OCI-LY7 (cell line): ENCODE measurements at regions not wholly inside any gene's neighbourhood (a gene's known extent, or its start where the extent isn't known, plus 50 kb on each side); places are given as distances from the start of the nearest gene placed in this dataset.

Experiments used
- BruUV-seq: library from RNA; stranded (reverse); fragments of 400-500 nt; replicated peaks from 2 replicates; lab custom pipeline; 2021; lab: Mats Ljungman, UMichigan
- CTCF ChIA-PET: fragments of 300-600 bp; sonication (Branson Sonifier 250); formaldehyde crosslinking; loops from one replicate; lab custom pipeline; 2022; ENCODE audit warnings: antibody characterized with exemption; ENCODE audit not compliant: unreplicated experiment; lab: Charles Lee
- POLR2A ChIA-PET: fragments of 300-600 bp; sonication (Branson Sonifier 250); formaldehyde crosslinking; loops from one replicate; lab custom pipeline; 2022; ENCODE audit warnings: antibody characterized with exemption; lab: Charles Lee
- DNase-seq: peaks from one replicate; pipeline ENCODE4 v3.0.0-alpha.2; 2015; ENCODE audit warnings: low spot score
- H2AFZ ChIP-seq: fragments of 200-600 bp; sonication (generic), shearing (Covaris generic); 2 replicates; pipeline ENCODE4 v1.6.1; 2014; ENCODE audit warnings: mild to moderate bottlenecking, antibody characterized with exemption, low read length, moderate library complexity
- H3K27ac ChIP-seq: fragments of 200-600 bp; sonication (generic); 2 replicates; pipeline ENCODE4 v1.5.1; 2014; ENCODE audit warnings: mixed run types, low read depth, mild to moderate bottlenecking, moderate library complexity, low read length, inconsistent platforms; ENCODE audit not compliant: poor library complexity, severe bottlenecking
- H3K36me3 ChIP-seq: fragments of 200-600 bp; sonication (generic); 2 replicates; pipeline ENCODE4 v1.6.1; 2014; ENCODE audit warnings: mild to moderate bottlenecking, antibody characterized with exemption, low read length, moderate library complexity, mixed read lengths; ENCODE audit not compliant: insufficient read depth
- H3K4me1 ChIP-seq: fragments of 200-600 bp; sonication (generic); 2 replicates; pipeline ENCODE4 v1.5.1; 2014; ENCODE audit warnings: mild to moderate bottlenecking, low read length; ENCODE audit not compliant: insufficient read depth, poor library complexity, severe bottlenecking
- H3K4me2 ChIP-seq: fragments of 200-600 bp; sonication (generic); 2 replicates; pipeline ENCODE4 v1.6.1; 2014; ENCODE audit warnings: mild to moderate bottlenecking, low read length
- H3K4me3 ChIP-seq: fragments of 200-600 bp; sonication (generic); 2 replicates; pipeline ENCODE4 v1.5.1; 2014; ENCODE audit warnings: mild to moderate bottlenecking, low read depth, low read length; ENCODE audit not compliant: poor library complexity, severe bottlenecking
- H3K79me2 ChIP-seq: fragments of 200-600 bp; sonication (generic); 2 replicates; pipeline ENCODE4 v1.6.1; 2016; ENCODE audit warnings: low read depth, mild to moderate bottlenecking, low read length, moderate library complexity, mixed read lengths; ENCODE audit not compliant: insufficient read depth
- H3K9me2 ChIP-seq: fragments of 200-600 bp; sonication (generic); 2 replicates; pipeline ENCODE4 v1.6.1; 2016; ENCODE audit warnings: mild to moderate bottlenecking, low read length, mixed read lengths; ENCODE audit not compliant: insufficient read depth
- H3K9me3 ChIP-seq: fragments of 200-600 bp; sonication (generic); 2 replicates; pipeline ENCODE4 v1.6.1; 2014; ENCODE audit warnings: mild to moderate bottlenecking, mixed run types, low read length, mixed read lengths
- H4K20me1 ChIP-seq: fragments of 200-600 bp; sonication (generic); 2 replicates; pipeline ENCODE4 v1.6.1; 2014; ENCODE audit warnings: mild to moderate bottlenecking, antibody characterized with exemption, low read length, moderate library complexity, mixed read lengths; ENCODE audit not compliant: insufficient read depth
- CTCF ChIP-seq: fragments of 200-600 bp; sonication (generic); conservative IDR thresholded peaks from 2 replicates; pipeline ENCODE4 v1.5.1; 2014; ENCODE audit warnings: mild to moderate bottlenecking, antibody characterized with exemption, low read length, moderate library complexity, mixed read lengths
- EZH2phosphoT487 ChIP-seq: fragments of 200-600 bp; sonication (generic); IDR thresholded peaks from 2 replicates; pipeline ENCODE4 v1.6.1; 2018; ENCODE audit warnings: low read depth, borderline replicate concordance, mild to moderate bottlenecking, mixed run types, antibody characterized with exemption, low read length, moderate library complexity, mixed read lengths
- intact Hi-C: fragments of 100-400 bp; cut with micrococcal nuclease; formaldehyde crosslinking; loops from one replicate; pipeline ENCODE4 v1.10.0; 2022; ENCODE audit not compliant: unreplicated experiment

GRCh38 chr3:127110982-127111693, 81.8 kb upstream of the PRR23E start:
- no peaks in the 10 kb centered on the region for H3K4me1 ChIP-seq
- H3K27ac ChIP-seq, result no peak overlapping the region
- H3K36me3 ChIP-seq, result no peaks in the 10 kb centered on the region
- no peak for DNase-seq
- H2AFZ ChIP-seq, result no peak overlapping the region
- no peaks in the 10 kb centered on the region for H4K20me1 ChIP-seq
- POLR2A ChIA-PET, result interaction anchor here (0.6 kb wide), 1 partner anchor 491 kb away, joined by 8 read pairs; no protein-coding TSS in a partner anchor
- no peaks in the 10 kb centered on the region for H3K9me2 ChIP-seq
- H3K4me3 ChIP-seq, result no peak overlapping the region
- TF ChIP-seq EZH2phosphoT487 (no peak), CTCF (no peak)
- BruUV-seq, result no TSS peak
- H3K79me2 ChIP-seq, result no peaks in the 10 kb centered on the region
- CTCF ChIA-PET, result no interaction called here
- H3K4me2 ChIP-seq, result no peak overlapping the region
- peaks cover 16% of the 10 kb centered on the region; the same call in 1 of the 2 replicates for H3K9me3 ChIP-seq
- intact Hi-C loops, result no loop called here

DNA sequence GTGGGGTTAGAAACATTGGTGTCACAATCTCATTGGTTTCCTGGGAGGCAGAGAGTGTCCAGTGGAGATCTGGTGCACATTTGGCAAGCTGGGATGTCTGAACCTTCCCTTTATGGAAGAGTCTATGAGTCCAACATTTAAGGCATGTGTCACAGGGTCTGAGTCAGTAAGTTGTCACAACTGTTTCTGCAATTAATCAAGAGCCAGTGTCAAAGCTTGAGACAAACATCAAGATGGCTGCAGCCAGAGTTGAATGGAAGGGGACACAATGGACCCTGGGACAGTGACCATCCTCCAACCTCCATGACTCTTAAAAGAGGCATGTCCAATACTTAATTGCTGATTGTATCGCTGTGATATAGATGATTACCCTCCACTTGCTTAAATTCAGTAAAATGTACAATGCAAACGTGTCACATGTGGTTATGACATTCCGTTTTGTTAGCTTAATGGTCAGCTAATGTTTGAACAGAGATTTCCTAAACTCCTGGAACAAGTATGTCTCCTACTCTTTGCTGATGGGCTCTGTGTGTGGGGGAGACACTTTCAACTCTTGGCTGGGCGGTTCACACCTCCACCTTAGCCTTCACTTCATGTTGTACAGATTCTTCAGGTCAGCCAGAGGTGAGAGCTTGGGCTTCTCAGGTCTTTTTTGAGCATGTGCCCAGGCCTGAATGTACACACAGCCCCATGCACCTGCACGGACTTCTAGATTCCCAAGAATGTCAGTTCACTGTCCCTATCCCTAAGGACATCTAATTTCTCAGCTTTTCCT, 79.9 kb upstream of the PRR23E start:
- no peaks in the 10 kb centered on the region for H3K36me3 ChIP-seq
- H3K9me3 ChIP-seq, result peaks cover 16% of the 10 kb centered on the region; the same call in 1 of the 2 replicates
- no peaks in the 10 kb centered on the region for H3K79me2 ChIP-seq
- H3K4me2 ChIP-seq, result no peak overlapping the region
- H4K20me1 ChIP-seq, result no peaks in the 10 kb centered on the region
- no peak overlapping the region for H3K27ac ChIP-seq
- POLR2A ChIA-PET, result no interaction called here
- intact Hi-C loops, result no loop called here
- CTCF ChIA-PET, result interaction anchor here (0.6 kb wide), 1 partner anchor 15 kb away, joined by 3 read pairs; no protein-coding TSS in a partner anchor
- no peaks in the 10 kb centered on the region for H3K9me2 ChIP-seq
- no TSS peak for BruUV-seq
- DNase-seq, result no peak
- H3K4me3 ChIP-seq, result no peak overlapping the region
- H2AFZ ChIP-seq, result no peak overlapping the region
- no peaks in the 10 kb centered on the region for H3K4me1 ChIP-seq
- TF ChIP-seq CTCF (no peak), EZH2phosphoT487 (no peak)

DNA sequence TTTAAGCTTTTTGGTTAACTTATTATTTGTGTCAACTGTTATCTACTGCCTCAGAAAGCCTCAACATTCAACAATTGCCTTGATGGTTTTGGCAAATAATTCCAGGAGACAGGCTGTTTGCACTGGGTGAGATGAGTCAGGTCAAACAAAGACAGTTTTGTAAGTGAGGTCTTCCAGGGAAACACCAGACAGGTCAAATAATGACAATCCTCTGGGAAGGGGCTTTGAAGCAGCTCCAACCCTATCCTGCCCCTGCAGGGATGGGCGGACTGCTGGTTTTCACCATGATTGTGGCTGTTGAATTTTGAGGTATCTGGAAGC, 79.4 kb upstream of the PRR23E start:
- Histone ChIP-seq H2AFZ (no peak overlapping the region), H3K4me3 (no peak overlapping the region), H3K4me1 (no peaks in the 10 kb centered on the region), H3K9me3 (peaks cover 16% of the 10 kb centered on the region; the same call in 1 of the 2 replicates), H3K9me2 (no peaks in the 10 kb centered on the region), H3K4me2 (no peak overlapping the region), H4K20me1 (no peaks in the 10 kb centered on the region), H3K36me3 (no peaks in the 10 kb centered on the region), H3K79me2 (no peaks in the 10 kb centered on the region), H3K27ac (no peak overlapping the region)
- DNase-seq, result no peak
- intact Hi-C loops, result no loop called here
- BruUV-seq, result no TSS peak
- POLR2A ChIA-PET, result no interaction called here
- TF ChIP-seq CTCF (no peak), EZH2phosphoT487 (no peak)
- CTCF ChIA-PET, result no interaction called here
